ENCODE measurements at regions not wholly inside any gene's neighbourhood (a gene's known extent, or its start where the extent isn't known, plus 50 kb on each side); places are given as distances from the start of the nearest gene placed in this dataset.

GRCh38 chr1:81432654-81433109 lies 368.1 kb upstream of the ADGRL2 start:
- Mint-ChIP-seq H3K27ac (no peak overlapping the region), H3K9me3 (no peaks in the 10 kb centered on the region), H3K4me3 (no peak overlapping the region), H3K4me1 (peaks cover 54% of the 10 kb centered on the region), H3K27me3 (ENCODE audit: insufficient read depth) (no peaks in the 10 kb centered on the region), H3K36me3 (ENCODE audit: low read depth) (no peaks in the 10 kb centered on the region)
- Histone ChIP-seq H3K4me3 (ENCODE audit: low read length) (no peak overlapping the region), H3K27ac (ENCODE audit: low read depth, low read length) (peak overlapping the region; percentile 76), H3K27me3 (ENCODE audit: control insufficient read depth, insufficient read depth, low read length, poor library complexity, severe bottlenecking) (no peaks in the 10 kb centered on the region), H3K36me3 (ENCODE audit: control insufficient read depth, insufficient read depth, low read length) (no peaks in the 10 kb centered on the region), H3K9ac (ENCODE audit: extremely low read depth, low read length, poor library complexity, severe bottlenecking) (no peak overlapping the region), H3K4me1 (ENCODE audit: control insufficient read depth, insufficient read depth, low read length) (peaks cover 5% of the 10 kb centered on the region), H3K9me3 (ENCODE audit: control insufficient read depth, low read length) (no peaks in the 10 kb centered on the region)
- no peak for TF ChIP-seq CTCF (conservative IDR thresholded peaks at IDR 0.05)
- 89 to 93% methylated on average over 4 to 7 of the region's 8 CpGs for WGBS, 2 experiments (ENCODE audit: insufficient coverage in 1 of 2, insufficient read length in 1 of 2)
- DNase-seq = no peak

GRCh38 chr1:81432059-81432458 lies 368.7 kb upstream of the ADGRL2 start:
- Mint-ChIP-seq H3K9me3 (no peaks in the 10 kb centered on the region), H3K4me3 (no peak overlapping the region), H3K36me3 (ENCODE audit: low read depth) (no peaks in the 10 kb centered on the region), H3K27me3 (ENCODE audit: insufficient read depth) (no peaks in the 10 kb centered on the region), H3K4me1 (peaks cover 48% of the 10 kb centered on the region), H3K27ac (no peak overlapping the region)
- Histone ChIP-seq H3K27me3 (ENCODE audit: control insufficient read depth, insufficient read depth, low read length, poor library complexity, severe bottlenecking) (no peaks in the 10 kb centered on the region), H3K4me1 (ENCODE audit: control insufficient read depth, insufficient read depth, low read length) (no peaks in the 10 kb centered on the region), H3K4me3 (ENCODE audit: low read length) (no peak overlapping the region), H3K9ac (ENCODE audit: extremely low read depth, low read length, poor library complexity, severe bottlenecking) (no peak overlapping the region), H3K27ac (ENCODE audit: low read depth, low read length) (peak overlapping the region; percentile 76), H3K9me3 (ENCODE audit: control insufficient read depth, low read length) (no peaks in the 10 kb centered on the region), H3K36me3 (ENCODE audit: control insufficient read depth, insufficient read depth, low read length) (no peaks in the 10 kb centered on the region)
- no peak for DNase-seq
- 35 to 65% methylated on average over 3 to 4 of the region's 4 CpGs for WGBS, 2 experiments (ENCODE audit: insufficient coverage in 1 of 2, insufficient read length in 1 of 2)
- no peak for TF ChIP-seq CTCF (conservative IDR thresholded peaks at IDR 0.05)

GRCh38 chr1:81431624-81432000 lies 369.1 kb upstream of the ADGRL2 start:
- H3K36me3 ChIP-seq (ENCODE audit: control insufficient read depth, insufficient read depth, low read length) = no peaks in the 10 kb centered on the region
- no peak for DNase-seq
- H3K27me3 ChIP-seq (ENCODE audit: control insufficient read depth, insufficient read depth, low read length, poor library complexity, severe bottlenecking) = no peaks in the 10 kb centered on the region
- no peaks in the 10 kb centered on the region for H3K4me1 ChIP-seq (ENCODE audit: control insufficient read depth, insufficient read depth, low read length)
- no peak overlapping the region for H3K4me3 Mint-ChIP-seq
- no peaks in the 10 kb centered on the region for H3K9me3 ChIP-seq (ENCODE audit: control insufficient read depth, low read length)
- 73 to 94% methylated on average over 2 of the region's 2 CpGs for WGBS, 2 experiments (ENCODE audit: insufficient coverage in 1 of 2, insufficient read length in 1 of 2)
- no peaks in the 10 kb centered on the region for H3K27me3 Mint-ChIP-seq (ENCODE audit: insufficient read depth)
- no peak overlapping the region for H3K4me3 ChIP-seq (ENCODE audit: low read length)
- H3K9ac ChIP-seq (ENCODE audit: extremely low read depth, low read length, poor library complexity, severe bottlenecking) = no peak overlapping the region
- H3K27ac ChIP-seq (ENCODE audit: low read depth, low read length) = peak overlapping the region; percentile 76
- peaks cover 44% of the 10 kb centered on the region for H3K4me1 Mint-ChIP-seq
- H3K9me3 Mint-ChIP-seq = no peaks in the 10 kb centered on the region
- TF ChIP-seq CTCF (conservative IDR thresholded peaks at IDR 0.05) = no peak
- H3K27ac Mint-ChIP-seq = peak overlapping the region; percentile 9
- no peaks in the 10 kb centered on the region for H3K36me3 Mint-ChIP-seq (ENCODE audit: low read depth)

All from endodermal cell (in vitro differentiated cells).